ENCODE measurements at regions not wholly inside any gene's neighbourhood (a gene's known extent, or its start where the extent isn't known, plus 50 kb on each side); places are given as distances from the start of the nearest gene placed in this dataset.

GRCh38 chr18:53735526-53735925, 488.9 kb downstream of the MBD2 start:
- TF ChIP-seq CTCF (conservative IDR thresholded peaks at IDR 0.05; ENCODE audit: low read depth, low read length), result no peak
- TF ChIP-seq POLR2A (IDR thresholded peaks at IDR 0.05; ENCODE audit: low read depth, low read length), result no peak

All from IMR-90 (cell line).